Pancreas (tissue), 10 donors: ENCODE measurements at regions not wholly inside any gene's neighbourhood (a gene's known extent, or its start where the extent isn't known, plus 50 kb on each side); places are given as distances from the start of the nearest gene placed in this dataset.

Experiments
- ATAC-seq, 4 donors: fragments of 200-7000 bp; cut with Tn5 transposase; one replicate each; pipeline versions ENCODE4 v1.8.0 to v1.9.1; 2020; ENCODE audit warnings: mild to moderate bottlenecking in 4 of 4, moderate library complexity in 4 of 4
- DNase-seq, 6 donors: peaks; one replicate each; pipeline ENCODE4 v3.0.0-alpha.2; 2020
- FAIRE-seq: peaks from 2 replicates; lab custom pipeline; 2012; peaks lifted over from hg19 to GRCh38; lab: Jason Lieb, UNC
- H3K27ac ChIP-seq, 4 donors: fragments of 200-600 bp; sonication (generic); 1 replicate in 3 of 4; 2 replicates in 1 of 4; pipeline versions ENCODE4 v1.5.0 to v1.8.0; 2020
- H3K27me3 ChIP-seq, 4 donors: fragments of 200-600 bp; one replicate each; pipeline ENCODE4 v1.8.0; 2021
- H3K36me3 ChIP-seq, 3 donors: fragments of 200-600 bp; sonication (generic) in 1 of 3; one replicate each; pipeline versions ENCODE4 v1.5.0 to v1.8.0; 2020 to 2021
- H3K4me1 ChIP-seq, 3 donors: fragments of 200-600 bp; one replicate each; pipeline ENCODE4 v1.8.0; 2021
- H3K4me3 ChIP-seq, 4 donors: fragments of 200-600 bp; sonication (generic) in 2 of 4; one replicate each; pipeline versions ENCODE4 v1.5.0 to v1.8.0; 2020 to 2021
- H3K9me3 ChIP-seq, 4 donors: fragments of 200-600 bp; one replicate each; pipeline ENCODE4 v1.8.0; 2021
- WGBS, 2 donors: extraction: QIAGEN DNeasy Blood & Tissue Kit; methylation state at CpG; one replicate each; pipeline ENCODE4 v1.1.7; 2013; 5-methylcytosine and 5-hydroxymethylcytosine counted together
- intact Hi-C, 3 donors: fragments of 100-400 bp; cut with DNase I; formaldehyde crosslinking; loops; one replicate each; pipeline versions ENCODE4 v1.11.1 to v1.14.2; 2022
- TF ChIP-seq, protein P1 (sequence below), 4 donors: fragments of 200-600 bp; sonication (generic) in 3 of 4; IDR thresholded peaks; one replicate each; pipeline versions ENCODE4 v1.5.0 to v1.8.0; 2021; ENCODE audit warnings: antibody characterized with exemption in 4 of 4
- donor health status: healthy with polysubstance abuse.
- donor health status: DM: no; HTN: no; CAD: no; lungs with moderate emphysema.
- donor health status: DM: no; HTN: no; CAD: no.
- donor health status: control.
- donor health status: control.
- donor health status: Bipolar disorder and iron deficiency.
- donor health status: DM: yes; HTN: yes; CAD: no.
- donor health status: DM: no; HTN: no; CAD: no.
- donor health status: DM: no; HTN: no; CAD: no.
- donor health status: DM: yes; HTN: yes; CAD: no.

GRCh38 chr15:101573951-101574350 is 78.2 kb downstream of the TM2D3 start:
- FAIRE-seq, result no peak
- Histone ChIP-seq H3K27me3 (no peaks in the 10 kb centered on the region), H3K27ac (no peak overlapping the region), H3K36me3 (no peaks in the 10 kb centered on the region), H3K4me1 (no peaks in the 10 kb centered on the region), H3K9me3 (no peaks in the 10 kb centered on the region), H3K4me3 (no peak overlapping the region)
- no peak for ATAC-seq
- WGBS, 2 donors, result 42 to 45% methylated on average over 3 of the region's 3 CpGs
- TF ChIP-seq, protein P1, sequence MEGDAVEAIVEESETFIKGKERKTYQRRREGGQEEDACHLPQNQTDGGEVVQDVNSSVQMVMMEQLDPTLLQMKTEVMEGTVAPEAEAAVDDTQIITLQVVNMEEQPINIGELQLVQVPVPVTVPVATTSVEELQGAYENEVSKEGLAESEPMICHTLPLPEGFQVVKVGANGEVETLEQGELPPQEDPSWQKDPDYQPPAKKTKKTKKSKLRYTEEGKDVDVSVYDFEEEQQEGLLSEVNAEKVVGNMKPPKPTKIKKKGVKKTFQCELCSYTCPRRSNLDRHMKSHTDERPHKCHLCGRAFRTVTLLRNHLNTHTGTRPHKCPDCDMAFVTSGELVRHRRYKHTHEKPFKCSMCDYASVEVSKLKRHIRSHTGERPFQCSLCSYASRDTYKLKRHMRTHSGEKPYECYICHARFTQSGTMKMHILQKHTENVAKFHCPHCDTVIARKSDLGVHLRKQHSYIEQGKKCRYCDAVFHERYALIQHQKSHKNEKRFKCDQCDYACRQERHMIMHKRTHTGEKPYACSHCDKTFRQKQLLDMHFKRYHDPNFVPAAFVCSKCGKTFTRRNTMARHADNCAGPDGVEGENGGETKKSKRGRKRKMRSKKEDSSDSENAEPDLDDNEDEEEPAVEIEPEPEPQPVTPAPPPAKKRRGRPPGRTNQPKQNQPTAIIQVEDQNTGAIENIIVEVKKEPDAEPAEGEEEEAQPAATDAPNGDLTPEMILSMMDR (IDR thresholded peaks at IDR 0.05), result no peak
- no peak for DNase-seq
- intact Hi-C loops, result no loop called here

GRCh38 chr15:101570241-101570640 is 80.7 kb upstream of the PCSK6 start:
- Histone ChIP-seq H3K36me3 (no peaks in the 10 kb centered on the region), H3K27me3 (peaks cover 0 to 4% (median 0%) of the 10 kb centered on the region in 4 donors), H3K4me3 (no peak overlapping the region), H3K9me3 (no peaks in the 10 kb centered on the region), H3K4me1 (no peaks in the 10 kb centered on the region), H3K27ac (no peak overlapping the region)
- TF ChIP-seq, protein P1 (IDR thresholded peaks at IDR 0.05), result no peak
- no peak for ATAC-seq
- FAIRE-seq, result no peak
- DNase-seq, result no peak
- intact Hi-C loops, result no loop called here

GRCh38 chr15:101568821-101569555 is 79.5 kb upstream of the PCSK6 start:
- intact Hi-C loops, result no loop called here
- H3K36me3 ChIP-seq, result no peaks in the 10 kb centered on the region
- H3K27me3 ChIP-seq, result peaks cover 0 to 4% (median 0%) of the 10 kb centered on the region in 4 donors
- 70 to 74% methylated on average over 17 of the region's 17 CpGs for WGBS, 2 donors
- DNase-seq, result no peak
- H3K4me3 ChIP-seq, result no peak overlapping the region
- no peaks in the 10 kb centered on the region for H3K4me1 ChIP-seq
- no peak overlapping the region for H3K27ac ChIP-seq
- TF ChIP-seq, protein P1 (IDR thresholded peaks at IDR 0.05), result no peak
- H3K9me3 ChIP-seq, result no peaks in the 10 kb centered on the region
- ATAC-seq, result no peak
- FAIRE-seq, result no peak

DNA sequence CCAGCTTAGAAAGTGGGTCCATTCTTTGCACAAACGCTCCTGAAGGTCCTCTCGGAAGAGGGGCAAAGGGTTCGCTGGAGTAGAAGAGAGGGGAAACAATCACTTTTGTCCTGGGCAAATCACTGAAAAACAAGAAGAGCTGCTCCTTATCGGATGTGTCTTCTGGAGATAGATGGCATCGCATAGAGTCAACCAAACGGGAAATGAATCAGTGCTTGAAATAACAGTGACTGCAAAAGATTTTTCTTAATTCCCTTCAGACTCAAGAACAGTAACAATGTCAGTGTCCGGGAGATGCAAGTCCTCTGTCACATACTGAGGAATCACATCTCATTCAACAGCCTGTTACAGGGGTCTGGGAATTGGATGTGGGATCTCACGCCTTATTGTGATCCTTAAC is 78.8 kb upstream of the PCSK6 start:
- Histone ChIP-seq H3K4me1 (no peaks in the 10 kb centered on the region), H3K36me3 (no peaks in the 10 kb centered on the region), H3K4me3 (no peak overlapping the region), H3K9me3 (no peaks in the 10 kb centered on the region), H3K27me3 (peaks cover 0 to 4% (median 0%) of the 10 kb centered on the region in 4 donors), H3K27ac (no peak overlapping the region)
- no peak for FAIRE-seq
- DNase-seq, result no peak
- 71 to 85% methylated on average over 8 of the region's 8 CpGs for WGBS, 2 donors
- intact Hi-C loops, result no loop called here
- TF ChIP-seq, protein P1 (IDR thresholded peaks at IDR 0.05), result no peak
- no peak for ATAC-seq

- Histone ChIP-seq H3K9me3 (no peaks in the 10 kb centered on the region), H3K4me3 (no peak overlapping the region), H3K27ac (no peak overlapping the region), H3K4me1 (no peaks in the 10 kb centered on the region), H3K27me3 (peaks cover 0 to 4% (median 0%) of the 10 kb centered on the region in 4 donors), H3K36me3 (no peaks in the 10 kb centered on the region)
- 75 to 81% methylated on average over 14 of the region's 14 CpGs for WGBS, 2 donors
- ATAC-seq (no peak), FAIRE-seq (no peak), DNase-seq (no peak)
- TF ChIP-seq, protein P1 (IDR thresholded peaks at IDR 0.05), result no peak
- intact Hi-C loops, result no loop called here
These were observed 77.4 kb upstream of the PCSK6 start for GRCh38 chr15:101566748-101567488.
